GM23248 (cell line): ENCODE measurements at regions not wholly inside any gene's neighbourhood (a gene's known extent, or its start where the extent isn't known, plus 50 kb on each side); places are given as distances from the start of the nearest gene placed in this dataset.
A peak's percentile ranks its signal among the peaks of the same experiment; 100 is the strongest.

ENCODE experiments used
- DNase-seq: peaks from one replicate; pipeline ENCODE4 v3.0.0-alpha.2; 2015
- H2AFZ ChIP-seq: fragments of 200-600 bp; sonication (generic); 2 replicates; pipeline ENCODE4 v1.6.1; 2016; ENCODE audit warnings: antibody characterized with exemption
- H3F3A ChIP-seq: fragments of 200-600 bp; sonication (generic); 2 replicates; pipeline ENCODE4 v1.6.1; 2016; ENCODE audit warnings: mild to moderate bottlenecking, antibody characterized with exemption, mixed run types; ENCODE audit not compliant: insufficient read depth
- H3K27ac ChIP-seq: fragments of 200-600 bp; sonication (generic); 2 replicates; pipeline ENCODE4 v1.5.1; 2016; ENCODE audit warnings: mild to moderate bottlenecking
- H3K27me3 ChIP-seq: fragments of 200-600 bp; sonication (generic); replicated peaks from 2 replicates; pipeline ENCODE4 v1.6.1; 2016; ENCODE audit warnings: mild to moderate bottlenecking; ENCODE audit not compliant: insufficient read depth
- H3K36me3 ChIP-seq: fragments of 200-600 bp; sonication (generic); 2 replicates; pipeline ENCODE4 v1.6.1; 2016; ENCODE audit warnings: low read depth, mild to moderate bottlenecking
- H3K4me1 ChIP-seq: fragments of 200-600 bp; sonication (generic); 2 replicates; pipeline ENCODE4 v1.6.1; 2016; ENCODE audit warnings: mild to moderate bottlenecking; ENCODE audit not compliant: insufficient read depth
- H3K4me2 ChIP-seq: fragments of 200-600 bp; sonication (generic); one replicate; pipeline ENCODE4 v1.6.1; 2016; ENCODE audit warnings: mild to moderate bottlenecking; ENCODE audit not compliant: unreplicated experiment
- H3K4me3 ChIP-seq: fragments of 200-600 bp; sonication (generic); 2 replicates; pipeline ENCODE4 v1.5.1; 2016; ENCODE audit warnings: mild to moderate bottlenecking
- H3K79me2 ChIP-seq: fragments of 200-600 bp; sonication (generic); 2 replicates; pipeline ENCODE4 v1.6.1; 2016; ENCODE audit warnings: mild to moderate bottlenecking; ENCODE audit not compliant: insufficient read depth
- H3K9ac ChIP-seq: fragments of 200-600 bp; sonication (generic); 2 replicates; pipeline ENCODE4 v1.6.1; 2016; ENCODE audit warnings: mild to moderate bottlenecking
- H3K9me2 ChIP-seq: fragments of 200-600 bp; sonication (generic); 2 replicates; pipeline ENCODE4 v1.6.1; 2016; ENCODE audit warnings: mixed run types, mild to moderate bottlenecking, moderate library complexity; ENCODE audit not compliant: insufficient read depth
- H3K9me3 ChIP-seq: fragments of 200-600 bp; sonication (generic); one replicate; pipeline ENCODE4 v1.6.1; 2017; ENCODE audit warnings: low read depth
- H4K20me1 ChIP-seq: fragments of 200-600 bp; sonication (generic); 2 replicates; pipeline ENCODE4 v1.6.0; 2016; ENCODE audit not compliant: insufficient read depth
- EZH2 ChIP-seq: fragments of 200-600 bp; sonication (generic); IDR thresholded peaks from 2 replicates; pipeline ENCODE4 v1.6.1; 2018; ENCODE audit warnings: antibody characterized with exemption, mild to moderate bottlenecking; ENCODE audit not compliant: insufficient read depth, poor library complexity, severe bottlenecking
- EZH2phosphoT487 ChIP-seq: fragments of 200-600 bp; sonication (generic); IDR thresholded peaks from 2 replicates; pipeline ENCODE4 v1.6.1; 2018; ENCODE audit warnings: antibody characterized with exemption, moderate library complexity, mild to moderate bottlenecking, low read depth; ENCODE audit not compliant: insufficient read depth
- WGBS, 2 experiments: methylation state at CpG; one replicate each; pipeline ENCODE4 v1.1.6; 2015 to 2017; ENCODE audit warnings: low lambda C conversion rate in 2 of 2, low coverage in 1 of 2; ENCODE audit errors: missing lambda C conversion rate in 2 of 2; 5-methylcytosine and 5-hydroxymethylcytosine counted together
- in situ Hi-C: fragments of 300-500 bp; cut with MboI; formaldehyde crosslinking; loops from 2 replicates; pipeline ENCODE4 v1.15.0; 2020

- 85% methylated on average over 1 of the region's 1 CpG for WGBS, 2 experiments
- DNase-seq = peak; percentile 11
- H3K27ac ChIP-seq = no peak overlapping the region
- peaks cover 14% of the 10 kb centered on the region for H3K4me1 ChIP-seq
- H4K20me1 ChIP-seq = no peaks in the 10 kb centered on the region
- H3K4me3 ChIP-seq = no peak overlapping the region
- H3K36me3 ChIP-seq = no peaks in the 10 kb centered on the region
- no peak overlapping the region for H3K9ac ChIP-seq
- no peaks in the 10 kb centered on the region for H3K9me3 ChIP-seq
- no peak overlapping the region for H2AFZ ChIP-seq
- no peak overlapping the region for H3K4me2 ChIP-seq
- in situ Hi-C loops = no loop called here
- no peaks in the 10 kb centered on the region for H3K9me2 ChIP-seq
- TF ChIP-seq EZH2phosphoT487 = no peak
- no peaks in the 10 kb centered on the region for H3K27me3 ChIP-seq
- H3F3A ChIP-seq = peaks cover 4% of the 10 kb centered on the region; the same call in 1 of the 2 replicates
- no peaks in the 10 kb centered on the region for H3K79me2 ChIP-seq
Observed at GRCh38 chr4:112908511-112908910, 140.9 kb upstream of the ANK2 start.

- no peak for TF ChIP-seq EZH2
- no peak for TF ChIP-seq EZH2phosphoT487
- in situ Hi-C loops = no loop called here
- Histone ChIP-seq H3K4me3 (peak overlapping the region; percentile 49), H3K4me2 (peak overlapping the region; percentile 58), H3K27me3 (no peaks in the 10 kb centered on the region), H2AFZ (peak overlapping the region; percentile 3; the same call in 1 of the 2 replicates), H3K9ac (no peak overlapping the region), H4K20me1 (no peaks in the 10 kb centered on the region), H3K36me3 (no peaks in the 10 kb centered on the region), H3K27ac (no peak overlapping the region), H3K79me2 (no peaks in the 10 kb centered on the region), H3K9me2 (no peaks in the 10 kb centered on the region), H3K9me3 (no peaks in the 10 kb centered on the region), H3K4me1 (peaks cover 14% of the 10 kb centered on the region), H3F3A (peaks cover 4% of the 10 kb centered on the region; the same call in 1 of the 2 replicates)
- 22 to 26% methylated on average over 7 of the region's 7 CpGs for WGBS, 2 experiments
- peak; percentile 70 for DNase-seq
Observed at GRCh38 chr4:112910109-112910736, 139.2 kb upstream of the ANK2 start.

GRCh38 chr4:112916868-112917267 is 132.6 kb upstream of the ANK2 start:
- no peak for TF ChIP-seq EZH2phosphoT487
- WGBS, 2 experiments = 66 to 77% methylated on average over 3 of the region's 3 CpGs
- no peak overlapping the region for H3K4me2 ChIP-seq

GRCh38 chr4:112923516-112923915 is 125.9 kb upstream of the ANK2 start:
- Histone ChIP-seq H3K4me1 (no peaks in the 10 kb centered on the region), H3K9me2 (no peaks in the 10 kb centered on the region), H3K36me3 (no peaks in the 10 kb centered on the region), H3K4me3 (no peak overlapping the region), H3K9me3 (no peaks in the 10 kb centered on the region), H4K20me1 (no peaks in the 10 kb centered on the region), H3K27me3 (no peaks in the 10 kb centered on the region), H3F3A (no peaks in the 10 kb centered on the region), H3K79me2 (no peaks in the 10 kb centered on the region), H3K27ac (no peak overlapping the region), H3K9ac (no peak overlapping the region), H2AFZ (no peak overlapping the region), H3K4me2 (no peak overlapping the region)
- DNase-seq = no peak
- TF ChIP-seq EZH2phosphoT487 = no peak
- TF ChIP-seq EZH2 = no peak
- WGBS, 2 experiments = 17 to 28% methylated on average over 1 of the region's 1 CpG
- in situ Hi-C loops = no loop called here

More at GRCh38 chr4:112916868-112917267, 132.6 kb upstream of the ANK2 start:
- Histone ChIP-seq H3K9me3 (no peaks in the 10 kb centered on the region), H3K4me3 (no peak overlapping the region), H3F3A (no peaks in the 10 kb centered on the region), H4K20me1 (no peaks in the 10 kb centered on the region), H3K79me2 (no peaks in the 10 kb centered on the region), H3K27me3 (no peaks in the 10 kb centered on the region), H3K27ac (no peak overlapping the region), H3K9ac (no peak overlapping the region), H3K4me1 (no peaks in the 10 kb centered on the region), H3K9me2 (no peaks in the 10 kb centered on the region; the same call in 1 of the 2 replicates), H2AFZ (no peak overlapping the region), H3K36me3 (no peaks in the 10 kb centered on the region)
- in situ Hi-C loops = no loop called here
- DNase-seq = peak; percentile 30

GRCh38 chr4:112926819-112927218 is 122.6 kb upstream of the ANK2 start:
- Histone ChIP-seq H4K20me1 (no peaks in the 10 kb centered on the region), H3K79me2 (no peaks in the 10 kb centered on the region), H3K9me2 (no peaks in the 10 kb centered on the region), H3K9ac (no peak overlapping the region), H3K36me3 (no peaks in the 10 kb centered on the region), H3K4me3 (no peak overlapping the region), H3K27me3 (no peaks in the 10 kb centered on the region), H2AFZ (no peak overlapping the region), H3K4me2 (no peak overlapping the region), H3K9me3 (no peaks in the 10 kb centered on the region), H3K4me1 (no peaks in the 10 kb centered on the region), H3F3A (no peaks in the 10 kb centered on the region), H3K27ac (no peak overlapping the region)
- TF ChIP-seq EZH2 (no peak), EZH2phosphoT487 (no peak)
- in situ Hi-C loops = no loop called here
- WGBS, 2 experiments = 88 to 93% methylated on average over 1 of the region's 1 CpG
- DNase-seq = no peak
